GM21381 (cell line): ENCODE measurements at regions not wholly inside any gene's neighbourhood (a gene's known extent, or its start where the extent isn't known, plus 50 kb on each side); places are given as distances from the start of the nearest gene placed in this dataset.

Experiments
- ATAC-seq: cut with Tn5 transposase; IDR thresholded peaks from one replicate; pipeline ENCODE4 v1.9.1; 2021; ENCODE audit warnings: mild to moderate bottlenecking, moderate library complexity; ENCODE audit not compliant: unreplicated experiment

- ATAC-seq, result no peak
These were observed 154.1 kb downstream of the LRRC70 start for GRCh38 chr5:62732677-62733121.

- no peak for ATAC-seq
These were observed 152.4 kb downstream of the LRRC70 start for GRCh38 chr5:62731022-62731421.

DNA sequence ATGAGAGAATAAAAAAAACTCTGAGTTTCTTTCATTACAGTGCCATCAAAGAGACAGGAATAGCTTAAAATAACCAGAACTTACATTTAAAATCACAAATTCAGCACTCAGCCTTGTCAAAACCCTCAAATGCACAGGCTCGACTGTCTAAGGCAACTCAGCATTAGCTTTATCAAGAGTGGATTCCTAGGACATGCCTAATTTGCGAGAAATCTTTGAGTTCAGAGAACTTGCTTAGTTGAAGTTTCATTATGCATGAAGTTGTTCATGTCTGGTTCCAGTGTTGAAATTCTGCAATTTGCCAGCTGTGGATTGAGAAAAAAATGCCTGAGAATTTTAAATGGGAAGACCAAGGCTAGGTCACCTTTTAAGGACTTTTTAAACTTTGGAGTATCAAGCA is 151.1 kb downstream of the LRRC70 start:
- no peak for ATAC-seq

- no peak for ATAC-seq
These were observed 149.2 kb downstream of the LRRC70 start for GRCh38 chr5:62727861-62728260.

GRCh38 chr5:62727184-62727583 is 148.6 kb downstream of the LRRC70 start:
- ATAC-seq, result no peak

- no peak for ATAC-seq
These were observed 143.7 kb downstream of the LRRC70 start for GRCh38 chr5:62722360-62722759.

- peak; percentile 98 for ATAC-seq
These were observed 141.4 kb downstream of the LRRC70 start for GRCh38 chr5:62720031-62720441.

GRCh38 chr5:62719061-62719720 is 140.6 kb downstream of the LRRC70 start:
- no peak for ATAC-seq

DNA sequence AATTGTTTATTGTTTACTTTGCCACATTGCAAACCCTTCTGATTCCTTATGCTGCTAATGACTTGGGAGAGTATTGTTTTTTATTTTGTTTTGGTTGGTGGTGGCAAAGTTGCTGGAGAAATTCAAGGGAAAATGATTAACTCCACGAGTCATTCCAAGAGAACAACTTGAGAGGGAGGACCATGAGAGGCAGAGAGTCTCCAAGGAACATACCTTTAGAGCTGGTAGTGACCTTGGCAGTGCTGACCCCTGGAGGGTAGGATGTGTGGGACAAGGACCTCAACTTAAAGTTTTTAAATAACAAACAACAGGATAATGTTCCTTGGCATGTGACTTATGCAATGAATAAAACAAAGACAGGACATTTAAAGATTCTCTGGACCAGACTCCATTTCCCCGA is 139.7 kb downstream of the LRRC70 start:
- ATAC-seq, result no peak

GRCh38 chr5:62717301-62717933 is 138.8 kb downstream of the LRRC70 start:
- ATAC-seq, result no peak

GRCh38 chr5:62714296-62714695 is 135.7 kb downstream of the LRRC70 start:
- ATAC-seq, result no peak

DNA sequence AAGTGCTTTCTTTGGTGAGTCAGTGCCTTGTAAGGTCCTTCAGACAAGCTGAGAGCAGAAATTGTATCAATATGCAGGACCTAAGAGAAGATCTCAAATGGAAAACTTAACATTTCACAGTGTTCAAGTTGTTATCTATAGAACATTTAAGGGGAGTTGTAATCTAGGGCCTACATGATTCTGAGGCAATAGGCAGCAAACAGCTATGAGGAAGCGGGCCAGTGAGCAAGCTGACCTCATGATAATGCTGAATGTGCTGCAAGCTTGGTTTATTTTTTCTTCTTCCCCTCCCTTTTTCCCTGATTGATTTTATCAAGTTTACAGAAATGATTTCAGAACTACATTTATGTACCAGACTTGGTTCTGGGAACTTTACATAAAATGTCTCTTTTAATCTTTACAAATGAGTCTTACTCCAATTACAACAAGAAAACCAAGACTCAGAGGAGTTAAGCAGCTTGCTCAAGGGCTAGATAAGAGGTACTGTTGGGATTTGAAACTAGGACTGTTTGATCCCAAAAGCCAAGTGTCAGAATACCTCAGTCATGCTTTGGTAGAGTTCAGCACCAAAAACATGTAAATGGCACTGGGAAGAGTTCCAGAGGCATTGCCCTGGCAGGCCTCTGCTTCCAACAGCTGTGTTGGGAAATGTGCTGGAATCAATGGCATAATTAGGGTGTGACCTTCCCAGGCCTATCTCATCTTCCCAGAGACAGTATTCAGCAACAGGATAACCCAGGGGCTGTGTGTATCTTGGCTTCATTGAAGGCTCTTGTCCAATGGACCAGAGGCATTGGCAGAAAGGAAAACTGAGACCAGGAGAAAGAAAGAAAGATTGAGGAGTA is 130.1 kb downstream of the LRRC70 start:
- no peak for ATAC-seq

DNA sequence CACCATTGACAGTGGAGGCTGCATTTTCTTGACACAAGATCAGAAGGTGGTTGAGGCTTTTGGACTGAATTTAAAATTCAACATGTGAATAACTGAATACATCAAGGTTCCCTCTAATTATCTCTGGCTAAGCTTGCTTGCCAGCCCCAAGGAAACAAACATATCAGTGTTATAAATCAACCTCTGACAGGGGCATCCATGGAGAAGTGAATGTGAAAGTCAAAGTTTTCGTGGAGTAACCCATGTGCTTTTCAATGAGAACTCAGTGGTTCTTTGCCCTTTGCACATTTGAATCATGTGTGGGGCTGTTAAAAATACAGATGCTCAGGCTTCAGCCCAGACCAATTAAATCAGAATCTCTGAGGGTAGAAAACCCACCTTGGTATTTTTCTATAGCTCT is 128.9 kb downstream of the LRRC70 start:
- no peak for ATAC-seq

DNA sequence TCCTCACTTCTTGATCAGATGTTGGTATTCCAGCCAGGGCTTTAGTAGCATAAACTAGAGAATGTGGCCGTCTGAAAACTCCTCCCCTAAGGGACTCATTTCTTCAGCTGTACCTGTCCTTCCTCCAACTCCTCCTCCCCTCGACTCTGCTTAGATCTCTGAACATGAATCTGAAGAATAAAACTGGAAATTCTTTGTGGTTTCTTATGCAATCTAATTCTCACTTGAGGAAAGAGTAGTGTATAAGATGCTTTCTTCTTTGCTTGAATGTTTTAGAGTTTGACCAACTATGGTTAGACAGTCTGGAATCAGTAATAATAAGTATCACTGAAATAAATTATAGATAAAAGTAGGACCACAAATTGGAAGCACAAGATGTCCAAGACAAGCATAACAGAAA is 128.5 kb downstream of the LRRC70 start:
- no peak for ATAC-seq

DNA sequence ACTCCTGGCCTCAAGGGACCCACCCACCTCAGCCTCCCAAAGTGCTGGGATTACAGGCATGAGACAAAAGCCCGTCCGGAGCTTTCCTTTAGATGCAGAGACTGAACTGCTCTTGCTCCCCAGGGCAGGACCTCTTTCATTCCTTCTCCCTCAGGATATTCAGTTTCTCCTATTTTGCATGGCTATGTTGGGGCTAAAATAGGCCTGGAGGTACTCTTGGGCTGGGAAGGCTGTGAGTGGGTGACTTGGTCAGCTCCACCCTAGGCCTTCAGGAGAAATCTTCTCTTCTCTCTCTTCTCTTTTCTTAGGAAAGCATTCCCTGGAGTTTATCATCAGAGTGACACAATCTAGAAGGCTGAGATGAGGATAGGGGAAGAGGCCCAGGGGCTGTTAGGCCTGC is 126.4 kb downstream of the LRRC70 start:
- ATAC-seq, result no peak

DNA sequence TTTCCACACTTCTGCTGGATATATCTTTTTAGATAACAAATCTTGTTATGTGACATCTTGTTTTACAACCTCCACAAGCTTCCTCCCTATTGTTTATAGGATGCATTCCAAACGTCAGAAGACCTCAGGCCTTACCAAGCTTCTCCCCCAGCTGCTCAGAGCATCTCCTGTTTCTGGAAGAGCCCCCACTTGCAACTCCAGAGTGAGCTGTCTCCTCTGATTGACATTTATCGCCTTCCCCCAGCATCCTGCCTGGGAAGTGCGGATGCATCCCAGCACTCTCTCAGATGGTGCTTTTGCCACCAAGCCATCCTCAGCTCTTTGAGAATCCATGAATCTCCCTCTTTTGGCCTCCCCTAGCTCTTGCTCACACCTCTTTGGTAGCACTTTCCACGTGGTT is 123.5 kb downstream of the LRRC70 start:
- no peak for ATAC-seq

- ATAC-seq, result no peak
These were observed 122.4 kb downstream of the LRRC70 start for GRCh38 chr5:62701036-62701435.

- ATAC-seq, result no peak
These were observed 120.1 kb downstream of the LRRC70 start for GRCh38 chr5:62698756-62699155.

DNA sequence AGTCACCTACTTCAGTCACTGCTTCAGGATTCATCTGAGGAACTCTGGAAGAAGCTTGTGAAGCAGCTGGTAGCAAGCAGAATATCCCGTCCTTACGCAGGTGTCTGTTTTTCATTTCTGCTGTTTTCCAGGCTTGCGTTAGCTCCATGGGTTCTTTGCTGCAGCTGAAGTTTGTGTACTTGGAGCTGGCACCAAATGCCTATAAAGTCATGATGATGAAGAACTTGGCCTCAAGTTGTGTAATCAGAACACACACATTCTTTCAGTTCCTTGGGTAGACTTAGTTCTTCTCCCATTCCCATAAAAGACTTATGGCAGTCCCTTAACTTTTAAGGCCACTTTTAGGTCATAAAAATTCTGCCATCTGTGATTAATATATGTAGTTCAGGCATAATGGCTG is 116.7 kb downstream of the LRRC70 start:
- no peak for ATAC-seq

DNA sequence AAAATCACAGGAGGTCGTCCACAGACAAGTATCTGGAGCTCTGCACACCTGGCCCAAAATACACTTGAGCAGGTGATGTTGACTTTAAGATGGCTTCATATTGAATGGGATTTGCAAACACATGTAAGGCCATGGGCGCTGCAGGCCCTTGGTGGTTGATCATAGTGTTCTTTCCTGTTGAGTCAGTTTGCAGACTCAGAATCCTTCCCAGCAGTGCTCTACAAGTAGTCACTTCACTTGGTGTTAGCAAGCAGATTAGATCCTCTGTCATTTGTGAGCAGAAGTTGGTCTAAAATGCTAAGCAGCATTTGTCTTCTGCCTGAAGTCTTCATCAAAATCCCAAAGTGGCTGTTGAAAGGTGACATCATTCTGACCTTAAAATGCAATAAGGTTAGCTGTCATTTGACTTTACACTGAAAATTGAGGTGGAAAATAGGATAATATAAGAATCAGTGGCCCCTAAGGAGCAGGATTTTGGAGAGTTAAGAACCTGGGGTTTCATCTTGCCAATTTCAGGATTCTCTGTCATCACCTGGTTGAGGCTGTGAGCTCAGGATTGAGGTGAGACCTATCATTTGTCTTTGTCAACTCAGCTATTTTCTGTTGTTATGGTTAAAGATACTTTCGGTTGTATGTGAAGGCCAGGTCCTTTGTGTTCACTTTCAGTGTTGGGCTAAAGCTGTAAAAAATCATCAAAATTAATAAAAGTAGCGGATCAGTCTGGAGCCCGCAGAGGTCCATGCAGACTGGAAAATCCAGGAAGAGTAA is 114.5 kb downstream of the LRRC70 start:
- no peak for ATAC-seq

DNA sequence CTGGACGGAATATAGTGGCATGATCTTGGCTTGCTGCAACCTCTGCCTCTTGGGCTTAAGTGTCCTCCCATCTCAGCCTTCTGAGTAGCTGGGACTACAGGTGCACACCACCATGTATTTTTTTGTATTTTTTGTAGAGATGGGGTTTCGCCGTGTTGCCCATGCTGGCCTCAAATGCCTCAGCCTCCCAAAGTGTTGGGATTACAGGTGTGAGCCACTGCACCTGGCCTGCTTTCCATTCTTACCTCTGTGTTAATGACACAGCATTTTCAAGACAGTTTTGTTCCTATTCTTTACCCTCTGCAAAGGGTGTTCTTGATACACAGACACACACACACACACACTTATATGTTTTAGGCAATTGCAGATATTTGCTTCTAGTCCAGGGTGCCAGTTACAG is 113.3 kb downstream of the LRRC70 start:
- no peak for ATAC-seq
